Upper lobe of left lung (tissue), 4 donors: ENCODE measurements at regions not wholly inside any gene's neighbourhood (a gene's known extent, or its start where the extent isn't known, plus 50 kb on each side); places are given as distances from the start of the nearest gene placed in this dataset.

Experiments
- CTCF ChIP-seq, 6 experiments: fragments of 450-650 bp in 4 of 6; fragments of 200-600 bp in 2 of 6; sonication (generic) in 2 of 6; IDR thresholded peaks; one replicate each; pipeline ENCODE4 v1.5.1; 2016 to 2019; ENCODE audit warnings: antibody characterized with exemption in 6 of 6
- POLR2AphosphoS5 ChIP-seq, 2 donors: sonication (generic); formaldehyde crosslinking; IDR thresholded peaks; one replicate each; pipeline ENCODE4 v1.5.1; 2017; ENCODE audit warnings: antibody characterized with exemption in 2 of 2

- TF ChIP-seq POLR2AphosphoS5 (IDR thresholded peaks at IDR 0.05) = no peak
- no peak for TF ChIP-seq CTCF (IDR thresholded peaks at IDR 0.05)
Measured at GRCh38 chr5:167248257-167248656, 1043.2 kb upstream of the WWC1 start.
